HG02759 (cell line): ENCODE measurements at regions not wholly inside any gene's neighbourhood (a gene's known extent, or its start where the extent isn't known, plus 50 kb on each side); places are given as distances from the start of the nearest gene placed in this dataset.

ENCODE experiments used
- ATAC-seq: cut with Tn5 transposase; IDR thresholded peaks from one replicate; pipeline ENCODE4 v1.9.1; 2021; ENCODE audit warnings: mild to moderate bottlenecking, moderate library complexity; ENCODE audit not compliant: unreplicated experiment

- ATAC-seq: no peak
Observed at GRCh38 chr18:71919211-71919610, 624.9 kb downstream of the CBLN2 start.

DNA sequence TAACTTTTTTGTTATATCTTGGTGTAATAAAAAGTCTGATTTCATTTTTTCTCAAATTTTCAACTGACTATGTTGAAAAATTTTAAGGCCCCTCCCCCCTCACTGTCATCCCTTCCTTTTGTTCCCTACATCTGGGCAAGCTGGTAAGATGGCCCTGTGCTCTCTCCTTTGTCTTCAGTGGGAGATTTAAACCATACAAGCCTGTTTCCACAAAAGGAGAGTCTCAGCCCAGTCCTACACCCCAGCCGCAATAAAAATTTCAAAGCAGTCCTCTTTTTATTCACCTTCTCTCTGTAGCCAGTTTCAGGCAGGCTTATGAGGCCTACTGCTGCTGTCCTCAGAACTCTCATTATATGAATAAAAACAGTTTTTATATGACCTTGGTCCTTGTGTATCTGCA, 630.5 kb downstream of the CBLN2 start:
- no peak for ATAC-seq

GRCh38 chr18:71902482-71902881, 641.7 kb downstream of the CBLN2 start:
- no peak for ATAC-seq

- ATAC-seq: no peak
Observed at GRCh38 chr18:71899707-71900472, 644.3 kb downstream of the CBLN2 start.

- ATAC-seq: no peak
Observed at GRCh38 chr18:71899183-71899582, 645.0 kb downstream of the CBLN2 start.

GRCh38 chr18:71887509-71887908, 656.6 kb downstream of the CBLN2 start:
- ATAC-seq: no peak

GRCh38 chr18:71878226-71878625, 665.9 kb downstream of the CBLN2 start:
- ATAC-seq: no peak

DNA sequence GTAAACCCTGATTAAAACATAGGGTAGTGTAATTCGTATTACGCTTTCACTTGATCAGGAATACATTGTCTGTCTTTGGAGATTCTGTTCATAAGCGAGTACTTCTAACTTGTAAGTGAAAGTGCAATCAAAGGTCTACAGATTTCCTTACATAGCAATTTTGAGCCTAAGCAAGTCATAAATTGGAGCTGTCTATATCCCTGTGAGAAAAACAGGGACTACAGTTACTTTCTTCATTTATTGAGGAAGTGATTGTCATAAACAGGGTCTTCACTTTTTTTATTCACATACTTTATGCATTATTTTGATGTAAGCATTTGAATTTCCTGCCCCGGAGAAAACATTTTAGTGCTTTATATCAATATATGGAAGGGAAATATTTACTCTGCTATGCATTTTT, 670.4 kb downstream of the CBLN2 start:
- no peak for ATAC-seq

- no peak for ATAC-seq
Observed at GRCh38 chr18:71865888-71866287, 678.3 kb downstream of the CBLN2 start.

DNA sequence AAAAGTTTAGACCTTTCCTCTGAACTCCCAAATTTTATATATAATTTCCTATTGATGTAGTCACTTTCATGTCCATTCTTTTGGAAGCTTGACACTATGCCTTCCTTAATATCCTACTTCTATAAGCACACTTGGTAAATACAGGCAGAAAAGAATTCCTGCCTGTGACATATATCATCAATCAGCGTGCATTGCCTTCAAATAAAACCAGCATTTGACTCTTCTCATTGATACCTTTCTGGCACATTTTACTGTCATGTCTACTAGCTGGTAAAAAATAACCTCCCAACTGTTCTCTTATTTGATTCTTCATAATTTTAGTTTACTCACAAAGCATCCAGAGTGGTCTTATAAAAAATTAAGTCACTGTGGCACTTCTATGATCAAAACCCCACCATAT, 693.5 kb downstream of the CBLN2 start:
- ATAC-seq: no peak

GRCh38 chr18:71849407-71849806, 694.7 kb downstream of the CBLN2 start:
- ATAC-seq: no peak

DNA sequence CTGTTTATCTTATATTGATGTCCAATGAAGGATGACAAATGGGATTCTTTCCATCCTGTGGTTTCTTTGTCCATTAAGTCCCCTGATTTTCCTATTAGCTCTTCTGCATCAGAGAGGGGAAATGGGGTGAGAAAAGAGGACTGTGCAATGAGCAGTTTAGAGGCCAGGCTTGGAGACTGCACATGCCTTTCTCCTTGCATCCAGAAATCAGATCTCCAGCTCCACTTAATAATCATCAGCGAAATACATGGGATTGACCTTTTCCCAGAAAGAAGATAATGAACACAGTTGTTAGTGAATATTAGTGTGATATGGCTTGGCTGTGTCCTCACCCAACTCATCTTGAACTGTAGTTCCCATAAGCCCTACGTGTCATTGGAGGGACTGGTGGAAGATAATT, 697.4 kb downstream of the CBLN2 start:
- ATAC-seq: no peak

DNA sequence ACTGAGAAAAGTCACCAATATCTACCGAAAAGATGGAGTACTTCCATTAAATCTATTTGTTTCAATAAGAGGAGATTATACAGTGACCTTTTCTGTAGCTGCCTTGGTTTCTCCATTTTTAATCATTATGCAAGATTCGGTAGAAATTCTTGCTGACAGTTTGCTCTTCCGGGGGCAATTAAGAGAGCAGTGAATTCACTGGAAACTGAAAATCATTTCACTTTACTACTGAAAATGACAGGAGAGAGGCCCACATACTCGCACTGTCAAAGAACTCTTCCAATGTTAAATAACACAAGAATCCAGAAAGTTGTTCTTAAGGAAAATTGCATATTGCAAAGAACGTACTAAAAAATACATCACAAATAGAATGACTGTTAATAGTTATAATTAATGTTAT, 699.3 kb downstream of the CBLN2 start:
- no peak for ATAC-seq

- no peak for ATAC-seq
Observed at GRCh38 chr18:71842666-71843065, 701.5 kb downstream of the CBLN2 start.

DNA sequence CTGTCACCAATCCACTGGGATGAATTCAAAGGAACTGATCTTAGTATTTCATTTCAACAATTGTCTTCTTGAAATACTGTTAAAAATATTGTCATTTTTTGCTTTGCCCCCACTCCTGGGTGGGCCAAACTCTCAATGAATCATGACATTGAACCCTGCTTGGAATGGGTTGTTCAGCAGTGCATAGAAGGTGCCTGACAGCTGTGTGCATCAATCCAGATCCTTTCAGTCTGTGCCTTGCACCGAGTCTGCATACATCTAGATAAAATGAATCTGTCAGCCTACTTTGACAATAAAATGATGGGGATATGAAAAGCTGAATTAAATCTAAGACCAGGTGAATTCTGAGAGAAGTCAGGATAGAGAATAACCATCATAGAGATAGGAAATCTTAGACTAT, 706.6 kb downstream of the CBLN2 start:
- no peak for ATAC-seq

- no peak for ATAC-seq
Observed at GRCh38 chr18:71832946-71833617, 711.1 kb downstream of the CBLN2 start.

DNA sequence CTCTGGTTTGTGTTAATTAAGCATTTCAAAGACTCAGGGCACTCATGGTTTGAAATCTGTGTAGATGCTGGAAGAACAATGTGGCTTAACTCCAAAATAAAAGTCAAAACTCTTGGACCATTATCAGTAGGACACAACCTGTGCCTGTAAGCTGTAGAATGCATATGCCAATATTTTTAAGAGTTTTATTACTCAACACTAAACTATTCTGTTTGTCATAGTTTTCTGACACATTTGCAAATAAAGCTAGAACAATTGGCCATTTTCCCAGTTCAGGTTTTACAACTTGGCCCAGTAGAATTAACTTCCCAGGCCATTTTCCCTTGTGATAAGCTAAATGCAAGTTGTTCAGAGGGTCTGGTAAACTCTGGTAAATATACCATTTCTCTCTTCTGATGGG, 713.1 kb downstream of the CBLN2 start:
- ATAC-seq: no peak

DNA sequence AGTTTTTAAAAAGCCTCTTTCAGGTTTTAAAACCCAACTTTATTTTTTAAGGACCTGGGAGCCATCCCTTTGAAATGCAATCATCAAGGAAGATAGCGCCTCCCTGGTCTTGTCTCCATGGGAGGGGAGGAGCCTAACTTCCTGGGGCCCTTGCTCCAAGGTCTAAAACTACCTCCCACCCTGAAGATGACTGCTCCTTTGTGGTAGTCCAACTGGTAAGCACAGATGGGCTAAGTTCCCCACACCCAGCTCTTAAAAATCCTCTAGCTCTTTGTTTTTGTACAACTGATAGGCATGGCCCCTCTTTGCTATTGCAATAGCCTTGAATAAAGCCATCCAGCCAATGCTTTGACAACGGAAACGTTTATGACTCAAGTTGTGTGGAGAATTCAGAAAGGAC, 716.8 kb downstream of the CBLN2 start:
- no peak for ATAC-seq

DNA sequence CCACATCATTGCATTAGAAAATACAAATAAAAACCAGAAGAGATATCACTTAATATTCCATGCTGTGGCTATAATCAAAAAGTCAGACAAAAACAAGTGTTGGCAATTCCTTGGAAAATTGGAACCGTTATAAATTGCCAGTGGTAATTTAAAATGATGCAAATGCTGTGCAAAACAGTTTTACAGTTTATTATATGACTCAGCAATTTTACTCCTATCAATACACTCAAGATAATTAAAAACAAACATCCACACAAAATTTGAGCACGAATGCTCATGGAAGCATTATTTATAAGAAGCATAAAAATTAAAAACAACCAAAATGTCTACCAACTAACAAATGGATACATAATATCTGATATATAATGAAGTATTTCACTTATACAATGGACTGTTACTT, 728.8 kb downstream of the CBLN2 start:
- ATAC-seq: no peak

DNA sequence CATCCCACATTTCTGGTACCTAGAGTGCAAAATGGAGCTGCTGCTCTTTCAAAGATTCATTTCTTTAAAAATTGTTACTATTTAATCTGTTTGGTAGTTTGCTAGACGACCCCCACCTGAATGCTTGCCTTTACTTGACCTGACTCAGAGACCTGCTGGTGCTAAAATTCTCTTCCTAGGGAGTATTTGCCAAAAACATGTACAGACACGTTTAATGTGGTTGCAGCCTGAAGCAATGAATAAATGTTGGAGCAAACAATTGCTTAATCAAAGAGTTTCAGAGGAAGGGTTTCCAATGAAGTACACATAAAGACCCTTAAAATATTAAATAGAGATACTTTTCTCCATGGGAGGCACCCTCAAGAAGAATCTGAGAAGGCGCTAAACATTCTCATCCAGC, 734.4 kb downstream of the CBLN2 start:
- no peak for ATAC-seq

- ATAC-seq: no peak
Observed at GRCh38 chr18:71808616-71809015, 735.5 kb downstream of the CBLN2 start.

DNA sequence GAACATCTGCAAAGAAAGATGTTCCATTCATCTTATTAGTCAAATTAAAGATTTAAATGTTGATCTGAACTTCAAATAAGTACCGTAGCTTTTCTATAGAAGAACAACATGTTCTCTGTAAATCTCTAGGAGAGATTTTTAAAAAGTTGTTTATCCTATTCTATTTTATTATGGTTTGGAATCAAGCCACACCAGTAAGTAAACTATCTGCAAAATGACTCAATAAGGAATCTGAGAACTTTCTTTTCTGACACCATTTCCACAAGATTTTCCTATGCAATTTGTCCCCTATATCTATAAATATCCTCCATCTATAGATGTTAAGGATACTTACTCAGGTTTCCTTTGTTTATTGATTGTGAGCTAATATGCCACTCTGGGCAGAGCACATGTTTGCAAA, 736.6 kb downstream of the CBLN2 start:
- no peak for ATAC-seq
